RWPE1 (cell line): ENCODE measurements at regions not wholly inside any gene's neighbourhood (a gene's known extent, or its start where the extent isn't known, plus 50 kb on each side); places are given as distances from the start of the nearest gene placed in this dataset.

Experiments used
- CTCF ChIA-PET: fragments of 350-600 bp; sonication (Branson Sonifier 250); formaldehyde crosslinking; extraction: SDS; loops from one replicate; lab custom pipeline; 2021; lab: Yijun Ruan, JAX
- POLR2A ChIA-PET: fragments of 400-600 bp; formaldehyde crosslinking; extraction: SDS; loops from one replicate; lab custom pipeline; 2020; ENCODE audit warnings: antibody characterized with exemption; ENCODE audit not compliant: low non-redundant PET; lab: Yijun Ruan, JAX
- DNase-seq: peaks from one replicate; pipeline ENCODE4 v3.0.0; 2012; ENCODE audit warnings: low spot score
- H3K27ac ChIP-seq: fragments of 450-650 bp; 2 replicates; pipeline ENCODE4 v1.5.1; 2017
- CTCF ChIP-seq: fragments of 450-650 bp; conservative IDR thresholded peaks from 2 replicates; pipeline ENCODE4 v1.5.1; 2017; ENCODE audit warnings: low read depth, mild to moderate bottlenecking

- no peak for DNase-seq
- no peak for TF ChIP-seq CTCF
- CTCF ChIA-PET: no interaction called here
- no peak overlapping the region for H3K27ac ChIP-seq
- POLR2A ChIA-PET: no interaction called here
These were observed 302.7 kb downstream of the ZEB1 start for GRCh38 chr10:31621733-31622132.

- CTCF ChIA-PET: no interaction called here
These were observed 301.5 kb downstream of the ZEB1 start for GRCh38 chr10:31620226-31621151.

GRCh38 chr10:31619531-31620061 is 300.6 kb downstream of the ZEB1 start:
- DNase-seq: no peak
- no peak for TF ChIP-seq CTCF
- ChIA-PET POLR2A (interaction anchor here (0.7 kb wide), 1 partner anchor 186 kb away, joined by 4 read pairs; no protein-coding TSS in a partner anchor), CTCF (no interaction called here)
- no peak overlapping the region for H3K27ac ChIP-seq

More at GRCh38 chr10:31620226-31621151, 301.5 kb downstream of the ZEB1 start:
- no peak for DNase-seq
- POLR2A ChIA-PET: interaction anchor here (0.7 kb wide), 1 partner anchor 187 kb away, joined by 4 read pairs; no protein-coding TSS in a partner anchor
- no peak overlapping the region for H3K27ac ChIP-seq
- TF ChIP-seq CTCF: no peak

GRCh38 chr10:31618541-31619291 is 299.7 kb downstream of the ZEB1 start:
- CTCF ChIA-PET: no interaction called here
- DNase-seq: no peak
- no peak for TF ChIP-seq CTCF
- H3K27ac ChIP-seq: no peak overlapping the region
- POLR2A ChIA-PET: no interaction called here

GRCh38 chr10:31617757-31618156 is 298.7 kb downstream of the ZEB1 start:
- CTCF ChIA-PET: interaction anchor here (0.6 kb wide), 2 partner anchors 218 to 378 kb away, joined by 3 to 5 read pairs; no protein-coding TSS in a partner anchor
- no peak for DNase-seq
- no peak overlapping the region for H3K27ac ChIP-seq
- TF ChIP-seq CTCF: no peak
- POLR2A ChIA-PET: no interaction called here

- CTCF ChIA-PET: interaction anchor here (0.6 kb wide), 2 partner anchors 219 to 378 kb away, joined by 3 to 5 read pairs; no protein-coding TSS in a partner anchor
- POLR2A ChIA-PET: no interaction called here
- DNase-seq: no peak
- no peak overlapping the region for H3K27ac ChIP-seq
- TF ChIP-seq CTCF: no peak
These were observed 298.1 kb downstream of the ZEB1 start for GRCh38 chr10:31617133-31617532.
